Renal pelvis (tissue), 1 donor: ENCODE measurements at regions not wholly inside any gene's neighbourhood (a gene's known extent, or its start where the extent isn't known, plus 50 kb on each side); places are given as distances from the start of the nearest gene placed in this dataset.
"Not testable (repeated sequence)": the region's sequence is repeated elsewhere in the genome, so short reads cannot be mapped to it uniquely, and the experiment has no call there.

Experiments used
- DNase-seq: peaks from one replicate; pipeline ENCODE4 v3.0.0-alpha.2; 2013

GRCh38 chr18:28777756-28778155 lies 600.8 kb upstream of the CDH2 start:
- DNase-seq, result no peak

- no peak for DNase-seq
These were observed 594.9 kb upstream of the CDH2 start for GRCh38 chr18:28771849-28772248.

GRCh38 chr18:28768791-28769768 lies 592.1 kb upstream of the CDH2 start:
- no peak for DNase-seq

- no peak for DNase-seq
These were observed 590.8 kb upstream of the CDH2 start for GRCh38 chr18:28767727-28768211.

- DNase-seq, result no peak
These were observed 590.3 kb upstream of the CDH2 start for GRCh38 chr18:28767201-28767600.

GRCh38 chr18:28766721-28767120 lies 589.8 kb upstream of the CDH2 start:
- no peak for DNase-seq

GRCh38 chr18:28766027-28766426 lies 589.1 kb upstream of the CDH2 start:
- no peak for DNase-seq

GRCh38 chr18:28760299-28760698 lies 583.4 kb upstream of the CDH2 start:
- no peak for DNase-seq

- no peak for DNase-seq
These were observed 580.6 kb upstream of the CDH2 start for GRCh38 chr18:28757466-28758008.

GRCh38 chr18:28743115-28743514 lies 566.2 kb upstream of the CDH2 start:
- no peak for DNase-seq

GRCh38 chr18:28740575-28740974 lies 563.6 kb upstream of the CDH2 start:
- no peak for DNase-seq

- no peak for DNase-seq
These were observed 560.0 kb upstream of the CDH2 start for GRCh38 chr18:28736951-28737350.

GRCh38 chr18:28736223-28736622 lies 559.3 kb upstream of the CDH2 start:
- DNase-seq, result no peak

- DNase-seq, result peak; percentile 23
These were observed 558.8 kb upstream of the CDH2 start for GRCh38 chr18:28735731-28736130.

GRCh38 chr18:28729321-28729720 lies 552.4 kb upstream of the CDH2 start:
- DNase-seq, result no peak

- DNase-seq, result no peak
These were observed 552.0 kb upstream of the CDH2 start for GRCh38 chr18:28728891-28729290.

GRCh38 chr18:28727189-28727588 lies 550.3 kb upstream of the CDH2 start:
- DNase-seq, result not testable (repeated sequence)

- DNase-seq, result no peak
These were observed 548.9 kb upstream of the CDH2 start for GRCh38 chr18:28725876-28726275.

- DNase-seq, result no peak
These were observed 546.6 kb upstream of the CDH2 start for GRCh38 chr18:28723506-28723905.

GRCh38 chr18:28718696-28719095 lies 541.8 kb upstream of the CDH2 start:
- DNase-seq, result no peak

- DNase-seq, result no peak
These were observed 539.4 kb upstream of the CDH2 start for GRCh38 chr18:28716338-28716737.

GRCh38 chr18:28715206-28715605 lies 538.3 kb upstream of the CDH2 start:
- DNase-seq, result no peak

GRCh38 chr18:28714498-28714897 lies 537.6 kb upstream of the CDH2 start:
- DNase-seq, result no peak
